Upper lobe of right lung (tissue), 1 donor: ENCODE measurements at regions not wholly inside any gene's neighbourhood (a gene's known extent, or its start where the extent isn't known, plus 50 kb on each side); places are given as distances from the start of the nearest gene placed in this dataset.

ENCODE experiments used
- ATAC-seq: fragments of 200-7000 bp; cut with Tn5 transposase; one replicate; pipeline ENCODE4 v1.9.1; 2020; ENCODE audit warnings: mild to moderate bottlenecking, moderate library complexity
- DNase-seq: peaks from one replicate; pipeline ENCODE4 v3.0.0-alpha.2; 2020
- H3K27ac ChIP-seq: fragments of 200-600 bp; one replicate; pipeline ENCODE4 v1.8.0; 2022
- H3K27me3 ChIP-seq: fragments of 200-600 bp; one replicate; pipeline ENCODE4 v1.8.0; 2022; ENCODE audit warnings: mild to moderate bottlenecking
- H3K36me3 ChIP-seq: fragments of 200-600 bp; one replicate; pipeline ENCODE4 v1.8.0; 2022
- H3K4me1 ChIP-seq: fragments of 200-600 bp; one replicate; pipeline ENCODE4 v1.8.0; 2022
- H3K4me3 ChIP-seq: fragments of 200-600 bp; one replicate; pipeline ENCODE4 v1.8.0; 2022; ENCODE audit warnings: mild to moderate bottlenecking
- H3K9me3 ChIP-seq: fragments of 200-600 bp; one replicate; pipeline ENCODE4 v1.8.0; 2022
- intact Hi-C: fragments of 100-400 bp; cut with DNase I; formaldehyde crosslinking; loops from one replicate; pipeline ENCODE4 v1.11.0; 2022
- TF ChIP-seq, protein P1 (sequence below): fragments of 200-600 bp; IDR thresholded peaks from one replicate; pipeline ENCODE4 v1.8.0; 2022; ENCODE audit warnings: antibody characterized with exemption
- donor health status: DM: no; HTN: yes; CAD: no; lungs with severe emphysema.

- DNase-seq (no peak), ATAC-seq (no peak)
- Histone ChIP-seq H3K27me3 (no peaks in the 10 kb centered on the region), H3K4me1 (no peaks in the 10 kb centered on the region), H3K4me3 (no peak overlapping the region), H3K27ac (no peak overlapping the region), H3K9me3 (no peaks in the 10 kb centered on the region), H3K36me3 (no peaks in the 10 kb centered on the region)
- TF ChIP-seq, protein P1, sequence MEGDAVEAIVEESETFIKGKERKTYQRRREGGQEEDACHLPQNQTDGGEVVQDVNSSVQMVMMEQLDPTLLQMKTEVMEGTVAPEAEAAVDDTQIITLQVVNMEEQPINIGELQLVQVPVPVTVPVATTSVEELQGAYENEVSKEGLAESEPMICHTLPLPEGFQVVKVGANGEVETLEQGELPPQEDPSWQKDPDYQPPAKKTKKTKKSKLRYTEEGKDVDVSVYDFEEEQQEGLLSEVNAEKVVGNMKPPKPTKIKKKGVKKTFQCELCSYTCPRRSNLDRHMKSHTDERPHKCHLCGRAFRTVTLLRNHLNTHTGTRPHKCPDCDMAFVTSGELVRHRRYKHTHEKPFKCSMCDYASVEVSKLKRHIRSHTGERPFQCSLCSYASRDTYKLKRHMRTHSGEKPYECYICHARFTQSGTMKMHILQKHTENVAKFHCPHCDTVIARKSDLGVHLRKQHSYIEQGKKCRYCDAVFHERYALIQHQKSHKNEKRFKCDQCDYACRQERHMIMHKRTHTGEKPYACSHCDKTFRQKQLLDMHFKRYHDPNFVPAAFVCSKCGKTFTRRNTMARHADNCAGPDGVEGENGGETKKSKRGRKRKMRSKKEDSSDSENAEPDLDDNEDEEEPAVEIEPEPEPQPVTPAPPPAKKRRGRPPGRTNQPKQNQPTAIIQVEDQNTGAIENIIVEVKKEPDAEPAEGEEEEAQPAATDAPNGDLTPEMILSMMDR: no peak
- intact Hi-C loops: no loop called here
These were observed 492.0 kb upstream of the KIF2B start for GRCh38 chr17:53330756-53331155.

GRCh38 chr17:53321651-53322050 lies 501.1 kb upstream of the KIF2B start:
- no peak for DNase-seq
- no peak overlapping the region for H3K27ac ChIP-seq

GRCh38 chr17:53319947-53320346 lies 502.8 kb upstream of the KIF2B start:
- H3K4me1 ChIP-seq: no peaks in the 10 kb centered on the region
- DNase-seq: no peak
- H3K9me3 ChIP-seq: peaks cover 10% of the 10 kb centered on the region
- intact Hi-C loops: no loop called here
- no peak for ATAC-seq
- TF ChIP-seq, protein P1: no peak
- no peaks in the 10 kb centered on the region for H3K36me3 ChIP-seq
- H3K27me3 ChIP-seq: no peaks in the 10 kb centered on the region
- H3K4me3 ChIP-seq: no peak overlapping the region
- no peak overlapping the region for H3K27ac ChIP-seq

More at GRCh38 chr17:53321651-53322050, 501.1 kb upstream of the KIF2B start:
- intact Hi-C loops: no loop called here
- TF ChIP-seq, protein P1: no peak
- no peaks in the 10 kb centered on the region for H3K4me1 ChIP-seq
- no peak overlapping the region for H3K4me3 ChIP-seq
- H3K9me3 ChIP-seq: peaks cover 10% of the 10 kb centered on the region
- no peaks in the 10 kb centered on the region for H3K27me3 ChIP-seq
- H3K36me3 ChIP-seq: no peaks in the 10 kb centered on the region
- ATAC-seq: no peak

DNA sequence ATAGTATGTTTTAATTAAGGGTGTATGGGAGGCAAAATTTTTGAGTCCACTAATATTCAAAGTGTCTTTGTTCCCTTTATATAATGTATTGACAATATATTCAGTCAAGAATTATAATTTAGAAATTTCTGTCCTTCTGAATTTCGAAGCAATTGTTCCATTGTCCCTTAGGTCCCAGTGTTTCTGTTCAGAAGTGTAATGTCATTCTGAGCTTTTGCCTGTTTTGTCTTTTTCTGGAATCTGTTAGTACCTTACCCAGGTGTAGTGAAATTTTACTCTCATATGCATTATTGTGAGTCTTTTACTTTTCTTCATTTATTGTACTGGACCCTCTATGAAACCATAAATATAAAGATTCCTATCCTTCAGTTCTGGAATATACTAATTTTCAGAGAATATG lies 505.7 kb upstream of the KIF2B start:
- Histone ChIP-seq H3K9me3 (peaks cover 10% of the 10 kb centered on the region), H3K4me1 (no peaks in the 10 kb centered on the region), H3K36me3 (no peaks in the 10 kb centered on the region), H3K27me3 (no peaks in the 10 kb centered on the region), H3K27ac (no peak overlapping the region), H3K4me3 (no peak overlapping the region)
- DNase-seq: no peak
- intact Hi-C loops: no loop called here
- no peak for ATAC-seq
- TF ChIP-seq, protein P1: no peak

DNA sequence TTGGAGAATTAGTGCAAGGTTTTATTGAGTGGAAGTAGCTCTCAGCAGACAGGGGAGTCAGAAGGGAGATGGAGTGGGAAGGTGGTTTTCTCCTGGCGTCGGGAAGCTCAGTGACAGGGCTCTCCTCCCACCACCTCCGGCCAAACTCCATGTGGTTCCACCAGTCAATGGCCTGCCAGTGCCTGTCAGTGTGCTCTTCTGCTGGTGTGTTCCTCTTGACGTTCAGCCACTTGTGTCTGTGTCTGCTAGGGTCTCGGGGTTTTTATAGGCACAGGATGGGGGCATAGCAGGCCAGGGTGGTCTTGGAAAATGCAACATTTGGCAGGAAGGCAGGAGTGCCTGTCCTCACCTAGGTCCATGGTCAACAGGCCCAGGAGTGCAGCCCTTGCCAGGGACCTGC lies 506.7 kb upstream of the KIF2B start:
- Histone ChIP-seq H3K9me3 (peaks cover 10% of the 10 kb centered on the region), H3K27me3 (no peaks in the 10 kb centered on the region), H3K27ac (no peak overlapping the region), H3K4me1 (no peaks in the 10 kb centered on the region), H3K4me3 (no peak overlapping the region), H3K36me3 (no peaks in the 10 kb centered on the region)
- ATAC-seq: no peak
- intact Hi-C loops: no loop called here
- TF ChIP-seq, protein P1: no peak
- DNase-seq: no peak

DNA sequence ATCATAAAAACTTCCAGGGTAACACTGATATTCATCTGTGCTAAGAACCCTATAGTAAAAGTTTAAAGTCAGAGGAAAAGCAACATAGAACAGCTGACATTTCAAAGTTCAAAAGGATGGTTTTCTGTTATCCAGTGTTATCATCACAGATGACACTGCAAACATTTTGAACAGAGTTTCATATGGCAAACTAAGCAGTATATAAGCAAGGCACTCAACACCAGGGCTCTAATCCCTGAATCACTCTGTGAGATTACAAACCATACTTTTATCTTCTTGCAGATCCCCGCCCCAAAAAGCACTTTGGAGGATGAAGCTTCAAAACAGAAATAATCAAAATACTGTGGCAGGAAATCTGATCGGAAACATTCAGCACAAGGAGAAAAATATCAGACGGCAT lies 508.2 kb upstream of the KIF2B start:
- intact Hi-C loops: no loop called here
- H3K36me3 ChIP-seq: no peaks in the 10 kb centered on the region
- ATAC-seq (no peak), DNase-seq (no peak)
- no peaks in the 10 kb centered on the region for H3K27me3 ChIP-seq
- TF ChIP-seq, protein P1: no peak
- no peak overlapping the region for H3K27ac ChIP-seq
- no peak overlapping the region for H3K4me3 ChIP-seq
- H3K9me3 ChIP-seq: peaks cover 10% of the 10 kb centered on the region
- no peaks in the 10 kb centered on the region for H3K4me1 ChIP-seq
